Posterior vena cava (tissue), 2 donors: ENCODE measurements at regions not wholly inside any gene's neighbourhood (a gene's known extent, or its start where the extent isn't known, plus 50 kb on each side); places are given as distances from the start of the nearest gene placed in this dataset.

ENCODE experiments used
- DNase-seq: peaks from one replicate; pipeline ENCODE4 v3.0.0-alpha.2; 2020; ENCODE audit warnings: low spot score
- intact Hi-C, 2 donors: fragments of 100-400 bp; cut with DNase I; formaldehyde crosslinking; loops; one replicate each; pipeline versions ENCODE4 v1.14.1 to v1.14.2; 2022 to 2023
- donor health status: DM: yes; HTN: yes; CAD: no.
- donor health status: DM: yes; HTN: yes; CAD: no.

DNA sequence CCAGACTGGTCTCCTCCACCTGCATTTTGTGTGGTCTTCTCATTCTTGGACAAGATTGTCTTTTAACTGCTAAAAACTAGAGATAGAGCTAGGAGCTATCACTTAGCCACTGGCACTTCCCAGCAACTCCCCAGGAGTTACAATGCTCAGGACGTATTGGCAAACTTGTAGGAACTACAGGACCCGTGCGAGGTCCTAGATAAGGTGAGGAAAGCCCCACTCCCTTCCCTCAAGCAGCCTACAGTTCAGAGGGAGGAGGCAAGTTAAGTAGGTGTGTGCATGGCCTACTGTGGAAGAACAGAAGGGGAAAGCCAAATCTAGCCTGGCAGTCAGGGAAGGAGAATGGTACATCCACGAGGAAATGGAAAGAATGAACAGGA lies 504.7 kb upstream of the PROK2 start:
- intact Hi-C loops, result no loop called here
- no peak for DNase-seq

DNA sequence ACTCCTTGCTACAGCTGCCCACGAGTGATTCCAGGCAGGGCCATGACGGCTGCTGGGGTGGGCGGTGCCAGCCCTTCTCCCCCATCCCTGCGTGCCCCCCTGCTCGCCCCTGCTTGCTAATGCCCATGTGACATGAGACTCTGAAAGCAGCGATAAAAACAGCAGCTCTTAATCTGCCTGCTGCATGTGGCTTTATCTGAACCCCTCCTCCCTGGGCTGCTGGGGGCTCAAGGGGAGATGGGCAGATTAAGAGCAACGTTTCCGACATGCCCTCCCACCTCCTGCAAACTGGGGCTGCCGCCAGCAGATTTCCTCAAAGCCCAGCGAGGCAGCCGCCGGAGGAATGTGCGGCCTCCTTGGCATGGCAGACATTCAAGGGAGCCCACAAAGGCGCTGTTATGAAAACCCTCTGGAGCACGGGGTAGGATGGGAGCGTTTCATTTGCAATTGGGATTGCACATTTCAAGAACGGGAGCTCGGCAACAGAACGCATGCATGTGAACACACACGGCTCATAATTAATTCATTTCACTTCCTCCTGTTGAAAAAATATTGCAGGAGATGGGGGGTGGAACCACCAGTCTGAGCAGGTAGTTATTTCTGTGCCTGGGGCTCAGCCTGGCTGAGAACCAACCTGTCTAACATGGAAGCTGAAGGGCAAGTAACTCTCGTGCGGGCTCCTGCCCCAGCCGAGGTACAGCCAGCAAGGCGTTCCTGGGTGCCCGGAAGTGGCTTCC lies 504.2 kb upstream of the PROK2 start:
- DNase-seq, result no peak
- intact Hi-C loops, result no loop called here

DNA sequence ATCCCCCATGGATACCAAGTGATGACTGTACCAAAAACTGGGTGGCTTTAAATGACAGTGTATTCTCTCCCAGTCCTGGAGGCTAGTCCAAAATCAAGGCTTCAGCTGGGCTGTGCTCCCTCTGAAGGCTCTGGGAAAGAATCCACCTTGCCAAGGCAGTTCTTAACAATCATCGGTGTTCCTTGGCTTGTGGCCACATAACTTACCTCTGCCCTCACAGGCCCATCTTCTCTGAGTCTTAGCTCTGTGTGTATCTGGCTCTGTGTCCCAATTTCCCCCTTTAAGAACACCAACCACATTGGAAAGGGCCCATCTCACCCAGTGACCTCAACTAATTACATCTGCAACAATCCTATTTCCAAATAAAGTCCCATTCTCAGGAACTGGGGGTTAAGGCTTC lies 503.0 kb upstream of the PROK2 start:
- intact Hi-C loops, result no loop called here
- no peak for DNase-seq

DNA sequence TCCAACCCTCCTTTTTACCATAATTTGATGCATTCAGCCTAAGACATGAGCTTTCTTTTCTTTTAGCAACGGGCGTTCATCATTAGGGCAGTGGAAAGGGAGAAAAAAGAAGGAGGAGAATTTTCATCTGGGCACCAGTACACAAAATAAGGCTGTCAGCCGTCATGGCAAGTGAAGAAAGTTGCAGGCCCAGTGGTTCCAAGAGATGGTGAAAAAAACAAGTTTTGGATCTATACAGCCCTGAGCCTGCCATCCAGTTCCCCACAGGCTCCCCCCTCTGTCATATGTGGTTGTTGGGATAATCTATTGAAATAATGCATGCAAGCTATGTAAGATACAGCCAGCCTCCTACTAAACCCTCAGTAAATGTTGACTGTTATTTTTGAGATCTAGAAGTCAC lies 500.6 kb upstream of the PROK2 start:
- intact Hi-C loops, result no loop called here
- DNase-seq, result no peak

DNA sequence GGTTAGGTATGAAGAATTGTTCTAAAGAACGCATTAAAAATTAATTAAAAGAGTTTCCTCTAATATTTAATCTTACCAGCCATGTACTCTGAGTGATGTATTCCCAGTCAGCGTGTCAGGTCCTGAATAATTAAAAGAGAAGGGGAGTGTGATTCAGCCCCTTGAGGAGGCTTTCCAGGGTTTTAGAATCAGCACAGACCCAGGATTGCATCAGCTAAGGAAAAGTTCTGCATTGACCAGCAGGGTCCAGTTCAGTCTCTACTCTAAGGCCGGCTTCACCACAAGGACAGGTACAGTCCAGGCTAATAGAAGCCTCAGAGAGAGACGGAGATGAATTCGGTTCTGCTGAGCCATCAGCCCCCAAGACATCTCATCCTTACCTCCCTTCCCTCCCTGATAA lies 499.5 kb upstream of the PROK2 start:
- intact Hi-C loops, result no loop called here
- no peak for DNase-seq

DNA sequence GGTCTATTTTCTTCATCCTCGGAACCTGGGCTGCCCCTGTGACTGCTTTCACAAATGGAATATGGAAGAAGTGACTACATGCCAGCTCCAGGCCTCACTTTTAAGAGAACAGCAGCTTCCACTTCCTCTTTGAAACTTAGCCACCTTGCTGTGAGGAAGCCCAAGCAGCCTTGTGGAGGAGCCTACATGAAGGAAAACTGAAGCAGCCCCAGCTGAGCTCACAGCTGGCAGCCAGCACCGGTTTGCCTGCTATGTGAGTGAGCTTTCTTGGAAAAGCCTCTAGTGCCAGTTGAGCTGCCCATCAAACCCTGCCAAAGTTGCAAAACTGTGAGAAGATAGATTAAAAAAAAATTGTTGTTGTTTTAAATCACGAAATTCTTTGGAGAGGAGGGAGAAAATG lies 498.0 kb upstream of the PROK2 start:
- intact Hi-C loops, result no loop called here

DNA sequence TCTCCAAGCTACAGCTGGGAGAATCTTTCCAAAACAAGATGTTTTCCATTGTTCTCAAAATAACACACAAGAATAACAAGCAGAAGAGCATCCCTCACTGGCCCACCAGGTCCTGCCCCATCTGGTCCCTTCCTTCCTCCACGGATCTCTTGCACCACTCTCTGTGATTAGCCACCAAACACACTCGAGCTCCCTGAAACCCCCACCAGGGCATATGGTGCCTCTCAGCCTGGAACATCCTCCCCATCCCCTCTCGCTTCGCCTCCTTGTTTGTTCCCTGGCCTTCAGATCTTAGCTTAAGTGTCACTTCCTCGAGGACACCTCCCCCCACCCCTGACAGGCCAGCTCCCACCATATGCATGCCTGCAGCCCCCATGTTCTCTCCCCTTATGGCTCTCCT lies 496.6 kb upstream of the PROK2 start:
- intact Hi-C loops, result no loop called here
- no peak for DNase-seq

More for the DNA sequence above, 498.0 kb upstream of the PROK2 start:
- no peak for DNase-seq

DNA sequence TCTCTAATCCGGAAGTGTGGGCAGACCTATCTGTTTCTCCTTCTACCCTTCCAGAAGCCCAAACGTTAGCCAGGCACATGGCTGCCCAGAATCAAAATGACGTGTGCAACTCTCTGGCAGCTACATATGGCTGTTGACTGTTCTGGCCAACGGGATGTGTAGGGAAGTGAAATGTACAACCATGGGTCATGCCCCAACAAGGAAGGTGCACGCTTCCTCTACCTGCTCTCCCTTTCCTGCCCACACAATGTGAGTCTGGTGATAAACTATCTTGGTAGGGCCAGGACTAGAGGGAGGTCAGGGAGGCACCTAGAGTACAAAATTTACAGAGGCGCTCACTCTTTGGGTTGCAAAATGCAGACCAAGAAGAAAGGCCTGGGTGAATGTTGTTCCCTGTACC lies 495.9 kb upstream of the PROK2 start:
- DNase-seq, result no peak
- intact Hi-C loops, result no loop called here

DNA sequence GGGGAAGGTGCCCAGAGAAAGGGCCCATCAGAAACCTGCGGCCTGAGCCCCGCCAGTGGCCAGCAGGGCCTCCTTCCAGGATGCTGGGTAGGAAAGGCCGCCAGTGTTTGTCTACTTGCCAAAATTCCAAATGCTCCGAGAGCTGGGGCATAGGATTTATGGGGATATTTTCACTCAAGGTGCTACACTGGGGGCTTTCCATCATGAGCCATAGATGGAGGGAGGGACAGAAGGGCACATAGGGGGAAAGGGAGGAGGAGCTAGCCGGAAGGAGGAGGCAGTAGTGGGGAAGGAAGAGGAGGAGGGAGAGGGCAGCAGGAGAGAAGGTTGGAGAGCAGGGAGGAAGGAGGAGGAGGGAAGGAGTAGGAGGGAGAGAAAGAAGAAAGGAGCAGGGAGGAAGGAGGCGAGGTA lies 494.7 kb upstream of the PROK2 start:
- no peak for DNase-seq

DNA sequence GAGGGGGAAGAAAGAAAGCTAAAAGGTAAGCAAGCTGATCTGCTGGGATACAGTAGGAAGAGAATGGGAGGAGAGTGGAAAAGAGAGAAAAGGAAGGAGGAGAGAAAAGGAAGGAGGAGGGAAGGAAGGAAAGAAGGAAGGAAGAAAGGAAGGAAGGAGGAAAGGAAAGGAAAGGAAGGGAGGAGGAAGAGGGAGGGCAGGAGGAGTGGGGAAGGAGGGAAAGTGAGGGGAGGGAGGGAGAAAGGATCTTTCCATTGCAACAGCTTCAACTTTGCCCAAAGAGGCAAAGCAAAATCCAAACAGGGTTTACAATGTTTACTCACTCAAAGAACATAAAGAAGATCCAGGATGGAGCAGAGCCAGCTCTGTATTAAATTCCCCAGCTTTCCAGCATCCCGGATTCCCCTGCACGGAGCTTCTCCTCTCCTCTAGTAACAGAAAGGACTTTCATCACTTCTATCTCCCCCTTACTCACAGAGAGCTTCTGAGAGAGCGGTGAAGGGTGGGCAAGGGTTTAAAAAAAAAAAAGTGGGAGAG lies 494.2 kb upstream of the PROK2 start:
- DNase-seq, result no peak
- intact Hi-C loops, result no loop called here

More for the DNA sequence above, 494.7 kb upstream of the PROK2 start:
- intact Hi-C loops, result no loop called here

DNA sequence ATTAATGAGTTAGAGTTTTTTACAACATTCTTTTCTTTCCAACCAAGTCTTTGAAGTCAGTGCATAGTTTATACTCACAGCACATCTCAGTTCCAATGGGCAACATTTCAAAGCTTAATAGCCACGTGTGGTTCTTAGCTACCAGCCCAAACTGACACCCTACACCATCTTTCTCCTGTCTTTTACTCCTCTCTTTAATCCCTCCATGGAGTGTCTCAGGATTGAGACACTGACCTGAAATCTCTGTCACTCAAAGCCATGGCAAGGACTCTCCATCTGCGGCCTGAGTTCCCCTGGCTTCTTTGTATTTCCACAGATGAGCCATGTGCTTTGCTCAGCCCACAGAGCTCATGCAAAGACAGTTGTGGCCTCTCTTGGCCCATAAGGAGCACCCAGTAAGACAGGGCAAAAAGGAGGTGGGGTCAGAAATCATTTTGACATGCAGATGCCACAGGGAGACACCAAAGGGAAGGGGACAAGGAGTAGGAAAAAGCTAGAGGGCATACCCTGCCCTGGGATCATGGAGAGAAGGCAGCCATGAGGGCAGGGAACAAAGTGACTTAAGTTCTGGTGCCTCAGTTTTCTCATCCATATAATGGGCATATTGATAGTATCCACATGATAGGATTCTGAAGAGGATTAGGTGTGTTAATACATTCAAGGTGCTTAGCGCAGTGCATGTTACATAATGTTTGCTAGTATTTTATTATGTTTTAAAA lies 493.6 kb upstream of the PROK2 start:
- intact Hi-C loops, result no loop called here

DNA sequence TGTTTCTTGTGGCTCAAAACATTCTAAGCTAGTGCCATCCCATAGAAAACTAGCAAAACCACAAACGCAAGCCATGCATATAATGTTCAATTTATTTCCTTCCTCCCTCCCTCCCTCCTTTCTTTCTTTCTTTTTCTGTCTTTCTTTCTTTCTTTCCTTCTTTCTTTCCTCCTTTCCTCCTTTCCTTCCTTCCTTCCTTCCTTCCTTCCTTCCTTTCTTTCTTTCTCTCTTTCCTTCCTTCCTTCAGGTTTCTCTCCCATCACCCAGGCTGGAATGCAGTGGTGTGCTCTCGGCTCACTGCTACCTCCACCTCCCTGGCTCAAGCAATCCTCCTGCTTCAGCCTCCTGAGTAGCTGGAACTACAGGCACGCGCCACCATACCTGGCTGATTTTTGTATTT lies 492.8 kb upstream of the PROK2 start:
- intact Hi-C loops, result no loop called here
- no peak for DNase-seq

More for the DNA sequence above, 493.6 kb upstream of the PROK2 start:
- no peak for DNase-seq

DNA sequence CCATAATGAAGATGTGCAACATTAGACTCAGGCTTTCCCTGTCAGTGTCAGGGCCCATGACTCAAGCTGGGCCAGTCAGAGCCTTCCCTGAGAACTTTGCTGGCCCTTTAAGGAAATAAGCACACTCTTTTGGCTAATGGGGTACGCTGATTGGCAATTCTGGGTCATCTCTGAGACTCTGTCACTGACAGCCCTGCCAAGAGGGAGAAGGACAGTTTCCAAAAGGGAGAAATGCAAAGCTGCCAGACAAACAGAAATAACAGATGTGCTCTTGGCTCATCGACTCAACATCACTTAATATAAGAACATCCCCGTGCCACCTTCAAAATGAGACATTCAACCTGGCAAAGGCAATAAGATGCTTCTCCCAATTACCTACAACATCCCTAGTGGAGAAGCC lies 491.9 kb upstream of the PROK2 start:
- intact Hi-C loops, result no loop called here
- DNase-seq, result no peak

DNA sequence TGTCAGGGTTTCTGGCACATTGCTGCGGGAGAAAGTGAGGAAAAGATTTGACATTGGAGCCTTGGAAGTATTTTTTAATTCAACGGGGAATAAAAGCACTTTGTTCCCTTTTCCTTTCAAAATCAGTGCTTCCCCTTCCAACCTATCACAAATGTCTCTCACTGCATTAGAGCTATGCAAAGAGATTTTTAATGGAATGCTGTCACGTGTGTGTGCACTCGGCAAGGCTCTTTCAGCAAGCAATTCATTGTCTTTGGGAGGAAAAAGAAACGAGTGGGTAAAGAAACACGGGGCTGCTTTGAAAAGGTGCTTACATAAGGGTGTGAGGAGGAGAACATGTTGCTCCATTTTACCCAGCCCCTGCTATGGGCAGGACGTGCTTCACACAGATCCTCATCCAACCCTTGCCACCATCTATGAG lies 490.4 kb upstream of the PROK2 start:
- no peak for DNase-seq
- intact Hi-C loops, result no loop called here

DNA sequence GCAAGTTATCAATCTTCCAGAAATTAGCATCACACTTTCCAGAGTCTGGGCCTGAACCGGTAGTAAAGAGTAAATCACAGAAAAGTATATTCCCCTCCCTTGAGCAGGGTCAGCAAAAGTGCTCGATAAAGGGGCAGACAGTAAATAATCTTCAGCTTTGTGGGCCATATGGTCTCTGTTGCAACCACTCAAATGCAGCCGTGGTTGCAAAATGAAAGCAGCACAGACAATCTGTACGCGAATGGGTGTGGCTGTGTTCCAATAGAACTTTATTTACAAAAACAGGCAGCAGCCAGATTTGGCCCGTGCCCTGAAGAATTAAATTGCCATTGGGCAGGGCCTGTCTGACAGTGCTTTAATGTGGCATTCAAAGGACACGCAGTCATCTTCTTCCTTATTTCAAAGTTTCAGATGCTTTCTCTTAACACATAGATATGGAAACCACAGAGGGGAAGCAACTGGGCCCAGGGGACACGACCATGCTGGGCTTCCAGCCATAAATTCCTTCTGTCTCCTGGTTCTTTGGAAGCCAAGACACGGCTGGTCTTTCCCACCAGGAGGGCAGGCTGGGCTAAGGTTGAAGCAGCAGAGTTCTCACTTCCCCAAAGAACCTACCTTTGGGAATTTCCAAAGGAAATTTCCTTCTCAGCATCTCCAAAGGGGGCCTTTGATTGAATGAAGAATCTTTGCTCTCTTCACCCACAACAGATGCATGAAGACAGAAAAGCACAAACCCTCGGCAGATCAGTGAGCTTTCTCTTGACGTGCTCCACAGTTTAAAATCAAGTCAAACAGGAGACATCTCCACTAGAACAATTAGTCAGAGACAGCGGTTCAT lies 489.8 kb upstream of the PROK2 start:
- no peak for DNase-seq
- intact Hi-C loops, result no loop called here

DNA sequence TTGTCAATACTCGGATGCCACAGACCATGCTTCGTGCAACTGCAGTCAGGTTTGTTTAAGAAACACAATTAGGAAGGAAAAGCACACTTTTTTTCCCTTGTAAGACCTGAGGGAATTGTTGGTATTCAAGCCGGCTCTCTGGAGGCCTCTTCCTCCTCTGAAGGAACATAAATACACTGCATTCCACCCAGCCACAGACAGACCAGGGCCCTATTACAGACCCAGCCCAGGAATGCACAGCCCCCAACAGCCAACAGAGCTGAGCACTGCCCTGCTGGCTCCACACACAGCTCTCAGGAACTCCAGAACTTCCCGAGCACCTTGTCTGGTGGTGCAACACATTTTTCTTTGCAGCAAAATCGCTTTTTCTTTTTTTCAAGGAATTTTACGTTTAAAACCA lies 488.7 kb upstream of the PROK2 start:
- intact Hi-C loops, result no loop called here
- no peak for DNase-seq

DNA sequence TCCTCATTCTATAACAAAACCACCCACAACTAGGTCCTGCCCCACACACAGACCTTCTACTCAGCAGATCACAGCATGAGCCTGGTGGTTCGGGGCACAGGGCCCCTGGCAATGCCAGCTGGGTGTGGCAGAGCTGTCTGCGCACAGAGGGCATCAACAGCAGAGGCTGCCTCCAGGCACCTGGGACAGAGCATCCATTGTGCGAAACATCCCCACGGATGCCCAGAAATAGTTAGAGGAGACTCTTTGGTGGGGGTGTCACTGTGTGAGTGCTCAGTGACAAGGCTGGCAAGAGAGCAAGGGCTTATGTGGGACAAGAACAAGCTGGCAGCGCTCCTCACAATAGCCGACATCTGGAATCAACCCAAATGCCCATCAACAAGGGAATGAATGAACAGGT lies 487.4 kb upstream of the PROK2 start:
- intact Hi-C loops, result no loop called here
- no peak for DNase-seq

DNA sequence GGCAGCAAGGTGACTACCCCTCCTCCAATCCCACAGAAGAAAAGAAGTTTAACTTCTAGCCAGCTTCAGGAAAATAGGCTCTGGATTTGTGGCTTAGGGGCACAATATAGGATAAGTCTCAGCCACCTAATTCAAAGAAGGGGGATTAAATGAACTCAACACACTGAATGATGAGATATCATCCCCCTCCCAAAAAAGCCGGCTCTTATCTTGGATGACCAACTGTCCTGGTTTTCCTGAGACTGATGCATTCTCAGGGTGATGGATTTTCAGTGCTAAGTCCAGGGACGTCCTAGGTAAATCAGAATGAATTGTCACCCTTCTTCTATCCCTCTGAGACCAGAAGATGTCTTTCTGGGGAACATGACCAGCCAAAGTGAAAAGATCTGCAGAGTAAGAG lies 487.0 kb upstream of the PROK2 start:
- DNase-seq, result no peak
- intact Hi-C loops, result no loop called here

DNA sequence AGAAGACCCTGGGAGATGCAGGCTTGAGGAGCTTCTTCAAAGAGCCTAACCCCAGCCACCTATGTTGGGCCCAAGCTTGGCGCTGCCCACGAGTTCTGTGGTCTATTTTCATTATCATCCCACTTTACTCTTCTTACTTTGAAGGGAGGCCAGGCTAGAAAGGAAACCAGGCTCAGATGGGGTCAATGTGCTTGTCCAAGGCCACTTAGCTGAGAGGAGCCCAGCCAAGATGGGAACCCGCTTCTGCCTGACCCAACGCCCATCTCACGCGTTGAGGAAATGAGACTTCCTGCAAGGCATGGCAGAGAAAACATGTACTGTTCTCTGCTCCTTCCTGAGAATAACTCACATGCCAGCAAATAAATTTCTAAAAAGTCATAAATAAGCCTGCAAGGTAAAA lies 486.3 kb upstream of the PROK2 start:
- intact Hi-C loops, result no loop called here
- DNase-seq, result no peak

DNA sequence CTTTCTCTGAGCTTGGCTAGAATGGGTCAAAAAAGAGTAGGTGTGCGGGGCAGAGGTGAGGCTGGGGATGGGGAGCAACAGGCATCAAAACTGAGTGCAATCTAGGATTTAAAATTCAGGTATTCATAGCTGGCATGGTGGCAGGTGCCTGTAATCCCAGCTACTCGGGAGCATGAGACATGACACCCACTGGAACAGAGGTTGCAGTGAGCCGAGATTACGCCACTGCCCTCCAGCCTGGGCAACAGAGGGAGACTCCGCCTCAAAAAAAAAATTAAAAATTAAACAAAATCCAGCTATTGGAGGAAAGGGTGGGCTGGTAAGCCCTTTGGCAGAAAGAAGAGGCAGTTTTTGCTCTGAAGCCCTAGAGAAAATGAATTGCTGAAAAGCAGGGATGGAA lies 485.8 kb upstream of the PROK2 start:
- DNase-seq, result no peak
- intact Hi-C loops, result no loop called here
